ENCODE measurements at regions not wholly inside any gene's neighbourhood (a gene's known extent, or its start where the extent isn't known, plus 50 kb on each side); places are given as distances from the start of the nearest gene placed in this dataset.

GRCh38 chr12:40431169-40431568 is 206.4 kb downstream of the LRRK2 start:
- no peaks in the 10 kb centered on the region for H3K9me3 ChIP-seq (ENCODE audit: low read depth)
- TF ChIP-seq CTCF (IDR thresholded peaks at IDR 0.05; ENCODE audit: low read depth, low read length), result no peak
- H3K27ac ChIP-seq, result no peak overlapping the region
- H3K4me3 ChIP-seq, result no peak overlapping the region
- no peak for DNase-seq (ENCODE audit: low read depth in 1 of 2, low spot score in 1 of 2)
- no peaks in the 10 kb centered on the region for H3K4me1 ChIP-seq (ENCODE audit: low read depth)
- no peaks in the 10 kb centered on the region for H3K36me3 ChIP-seq
- no peaks in the 10 kb centered on the region for H3K27me3 ChIP-seq

- Histone ChIP-seq H3K4me3 (no peak overlapping the region), H3K4me1 (ENCODE audit: low read depth) (no peaks in the 10 kb centered on the region), H3K9me3 (ENCODE audit: low read depth) (no peaks in the 10 kb centered on the region), H3K36me3 (no peaks in the 10 kb centered on the region), H3K27me3 (no peaks in the 10 kb centered on the region), H3K27ac (no peak overlapping the region)
- no peak for TF ChIP-seq CTCF (IDR thresholded peaks at IDR 0.05; ENCODE audit: low read depth, low read length)
- no peak for DNase-seq (ENCODE audit: low read depth in 1 of 2, low spot score in 1 of 2)
These were observed 210.5 kb downstream of the LRRK2 start for GRCh38 chr12:40435251-40435650.

GRCh38 chr12:40435951-40436350 is 211.2 kb downstream of the LRRK2 start:
- no peak overlapping the region for H3K4me3 ChIP-seq
- H3K36me3 ChIP-seq, result no peaks in the 10 kb centered on the region

GRCh38 chr12:40436564-40436963 is 211.8 kb downstream of the LRRK2 start:
- TF ChIP-seq CTCF (IDR thresholded peaks at IDR 0.05; ENCODE audit: low read depth, low read length), result no peak
- Histone ChIP-seq H3K4me1 (ENCODE audit: low read depth) (no peaks in the 10 kb centered on the region), H3K36me3 (no peaks in the 10 kb centered on the region), H3K27me3 (no peaks in the 10 kb centered on the region), H3K4me3 (no peak overlapping the region), H3K27ac (no peak overlapping the region), H3K9me3 (ENCODE audit: low read depth) (no peaks in the 10 kb centered on the region)
- DNase-seq (ENCODE audit: low read depth in 1 of 2, low spot score in 1 of 2), result no peak

More at GRCh38 chr12:40435951-40436350, 211.2 kb downstream of the LRRK2 start:
- DNase-seq (ENCODE audit: low read depth in 1 of 2, low spot score in 1 of 2), result no peak
- TF ChIP-seq CTCF (IDR thresholded peaks at IDR 0.05; ENCODE audit: low read depth, low read length), result no peak
- Histone ChIP-seq H3K27ac (no peak overlapping the region), H3K4me1 (ENCODE audit: low read depth) (no peaks in the 10 kb centered on the region), H3K27me3 (no peaks in the 10 kb centered on the region), H3K9me3 (ENCODE audit: low read depth) (no peaks in the 10 kb centered on the region)

- Histone ChIP-seq H3K36me3 (no peaks in the 10 kb centered on the region), H3K4me1 (ENCODE audit: low read depth) (no peaks in the 10 kb centered on the region), H3K27ac (no peak overlapping the region), H3K9me3 (ENCODE audit: low read depth) (no peaks in the 10 kb centered on the region), H3K4me3 (no peak overlapping the region), H3K27me3 (no peaks in the 10 kb centered on the region)
- no peak for TF ChIP-seq CTCF (IDR thresholded peaks at IDR 0.05; ENCODE audit: low read depth, low read length)
- no peak for DNase-seq (ENCODE audit: low read depth in 1 of 2, low spot score in 1 of 2)
These were observed 215.1 kb downstream of the LRRK2 start for GRCh38 chr12:40439771-40440492.

Measured in cardiac muscle cell (in vitro differentiated cells and primary cell).